ENCODE measurements at regions not wholly inside any gene's neighbourhood (a gene's known extent, or its start where the extent isn't known, plus 50 kb on each side); places are given as distances from the start of the nearest gene placed in this dataset.

GRCh38 chr1:56399326-56399725 lies 180.0 kb downstream of the PLPP3 start:
- no peak overlapping the region for H3K4me2 ChIP-seq
- intact Hi-C loops (cut with micrococcal nuclease; ENCODE audit: unreplicated experiment) = no loop called here
- no peaks in the 10 kb centered on the region for H3K9me2 ChIP-seq (ENCODE audit: insufficient read depth)
- no peaks in the 10 kb centered on the region for H4K20me1 ChIP-seq (ENCODE audit: insufficient read depth)
- no peaks in the 10 kb centered on the region for H3K79me2 ChIP-seq (ENCODE audit: low read depth)
- H3K36me3 ChIP-seq (ENCODE audit: low read depth) = no peaks in the 10 kb centered on the region
- TF ChIP-seq, protein P1, sequence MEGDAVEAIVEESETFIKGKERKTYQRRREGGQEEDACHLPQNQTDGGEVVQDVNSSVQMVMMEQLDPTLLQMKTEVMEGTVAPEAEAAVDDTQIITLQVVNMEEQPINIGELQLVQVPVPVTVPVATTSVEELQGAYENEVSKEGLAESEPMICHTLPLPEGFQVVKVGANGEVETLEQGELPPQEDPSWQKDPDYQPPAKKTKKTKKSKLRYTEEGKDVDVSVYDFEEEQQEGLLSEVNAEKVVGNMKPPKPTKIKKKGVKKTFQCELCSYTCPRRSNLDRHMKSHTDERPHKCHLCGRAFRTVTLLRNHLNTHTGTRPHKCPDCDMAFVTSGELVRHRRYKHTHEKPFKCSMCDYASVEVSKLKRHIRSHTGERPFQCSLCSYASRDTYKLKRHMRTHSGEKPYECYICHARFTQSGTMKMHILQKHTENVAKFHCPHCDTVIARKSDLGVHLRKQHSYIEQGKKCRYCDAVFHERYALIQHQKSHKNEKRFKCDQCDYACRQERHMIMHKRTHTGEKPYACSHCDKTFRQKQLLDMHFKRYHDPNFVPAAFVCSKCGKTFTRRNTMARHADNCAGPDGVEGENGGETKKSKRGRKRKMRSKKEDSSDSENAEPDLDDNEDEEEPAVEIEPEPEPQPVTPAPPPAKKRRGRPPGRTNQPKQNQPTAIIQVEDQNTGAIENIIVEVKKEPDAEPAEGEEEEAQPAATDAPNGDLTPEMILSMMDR (conservative IDR thresholded peaks at IDR 0.05) = no peak
- TF ChIP-seq EZH2 (IDR thresholded peaks at IDR 0.05; ENCODE audit: low read depth) = no peak
- POLR2A ChIA-PET (ENCODE audit: unreplicated experiment) = no interaction called here
- H2AFZ ChIP-seq = no peak overlapping the region
- no TSS peak for BruUV-seq (replicated peaks)
- no peaks in the 10 kb centered on the region for H3F3A ChIP-seq (ENCODE audit: insufficient read depth, low read depth)
- no peak overlapping the region for H3K27ac ChIP-seq
- no peaks in the 10 kb centered on the region for H3K27me3 ChIP-seq (ENCODE audit: insufficient read depth, low read depth)
- no peaks in the 10 kb centered on the region for H3K9me3 ChIP-seq (ENCODE audit: insufficient read depth, low read depth)
- CTCF ChIA-PET = no interaction called here
- DNase-seq = no peak
- no peak overlapping the region for H3K4me3 ChIP-seq
- no peaks in the 10 kb centered on the region for H3K4me1 ChIP-seq (replicated peaks; ENCODE audit: insufficient read depth)

DNA sequence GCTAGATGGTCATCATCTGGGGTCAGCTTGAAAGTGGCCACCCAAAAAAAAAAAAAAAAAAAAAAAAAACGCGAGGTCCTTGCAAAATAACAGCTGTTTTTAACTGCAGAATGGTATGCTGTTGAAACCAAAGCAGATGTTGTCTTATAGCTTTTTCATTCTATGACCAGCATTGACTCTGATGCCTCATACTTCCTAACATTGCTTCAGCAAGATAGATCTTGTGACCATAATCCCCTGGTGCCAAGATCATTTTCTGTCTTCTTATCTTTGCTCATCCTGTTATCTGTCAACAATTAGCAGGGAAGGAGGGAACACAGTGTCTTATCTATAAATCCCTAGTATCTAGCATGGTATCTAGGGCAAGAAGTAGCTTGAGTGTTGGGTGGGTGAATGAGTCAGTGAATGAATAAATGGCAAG lies 181.5 kb downstream of the PLPP3 start:
- TF ChIP-seq, protein P1 (conservative IDR thresholded peaks at IDR 0.05) = no peak
- TF ChIP-seq EZH2 (IDR thresholded peaks at IDR 0.05; ENCODE audit: low read depth) = no peak
- H3K27me3 ChIP-seq (ENCODE audit: insufficient read depth, low read depth) = no peaks in the 10 kb centered on the region
- CTCF ChIA-PET = no interaction called here
- no peaks in the 10 kb centered on the region for H3K9me2 ChIP-seq (ENCODE audit: insufficient read depth)
- no peak overlapping the region for H3K27ac ChIP-seq
- H3K4me1 ChIP-seq (replicated peaks; ENCODE audit: insufficient read depth) = no peaks in the 10 kb centered on the region
- no peaks in the 10 kb centered on the region for H4K20me1 ChIP-seq (ENCODE audit: insufficient read depth)
- no peaks in the 10 kb centered on the region for H3K79me2 ChIP-seq (ENCODE audit: low read depth)
- intact Hi-C loops (cut with micrococcal nuclease; ENCODE audit: unreplicated experiment) = no loop called here
- H3K36me3 ChIP-seq (ENCODE audit: low read depth) = no peaks in the 10 kb centered on the region
- no peaks in the 10 kb centered on the region for H3F3A ChIP-seq (ENCODE audit: insufficient read depth, low read depth)
- H2AFZ ChIP-seq = no peak overlapping the region
- DNase-seq = no peak
- POLR2A ChIA-PET (ENCODE audit: unreplicated experiment) = no interaction called here
- H3K9me3 ChIP-seq (ENCODE audit: insufficient read depth, low read depth) = no peaks in the 10 kb centered on the region
- no peak overlapping the region for H3K4me3 ChIP-seq
- H3K4me2 ChIP-seq = no peak overlapping the region
- BruUV-seq (replicated peaks) = no TSS peak

DNA sequence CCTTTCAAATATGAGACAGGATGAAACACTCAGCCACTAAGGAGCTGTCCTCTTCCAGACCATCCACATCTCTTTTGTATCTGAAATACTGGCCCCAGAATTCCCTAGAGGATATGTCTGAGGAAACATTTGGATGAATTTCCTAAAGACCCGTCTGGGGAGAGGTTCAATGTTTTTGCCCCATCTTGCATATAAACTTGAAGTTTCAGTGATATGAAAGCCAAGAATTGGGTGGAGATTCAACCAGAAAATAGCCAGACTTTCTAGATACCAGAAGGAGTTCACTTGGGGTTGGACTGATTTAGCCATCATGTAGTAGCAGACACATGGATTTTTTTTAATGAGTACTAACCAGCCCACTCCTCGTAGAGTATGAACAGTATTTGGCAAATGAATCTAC lies 182.0 kb downstream of the PLPP3 start:
- H2AFZ ChIP-seq = no peak overlapping the region
- H3F3A ChIP-seq (ENCODE audit: insufficient read depth, low read depth) = no peaks in the 10 kb centered on the region
- TF ChIP-seq, protein P1 (conservative IDR thresholded peaks at IDR 0.05) = no peak
- TF ChIP-seq EZH2 (IDR thresholded peaks at IDR 0.05; ENCODE audit: low read depth) = no peak
- H3K36me3 ChIP-seq (ENCODE audit: low read depth) = no peaks in the 10 kb centered on the region
- intact Hi-C loops (cut with micrococcal nuclease; ENCODE audit: unreplicated experiment) = no loop called here
- no peaks in the 10 kb centered on the region for H3K79me2 ChIP-seq (ENCODE audit: low read depth)
- ChIA-PET POLR2A (ENCODE audit: unreplicated experiment) (no interaction called here), CTCF (no interaction called here)
- no peak for DNase-seq
- no peaks in the 10 kb centered on the region for H4K20me1 ChIP-seq (ENCODE audit: insufficient read depth)
- no peak overlapping the region for H3K4me2 ChIP-seq
- H3K27me3 ChIP-seq (ENCODE audit: insufficient read depth, low read depth) = no peaks in the 10 kb centered on the region
- no peaks in the 10 kb centered on the region for H3K4me1 ChIP-seq (replicated peaks; ENCODE audit: insufficient read depth)
- no peak overlapping the region for H3K4me3 ChIP-seq
- no peaks in the 10 kb centered on the region for H3K9me3 ChIP-seq (ENCODE audit: insufficient read depth, low read depth)
- H3K9me2 ChIP-seq (ENCODE audit: insufficient read depth) = no peaks in the 10 kb centered on the region
- no peak overlapping the region for H3K27ac ChIP-seq
- no TSS peak for BruUV-seq (replicated peaks)
